HEK293T (cell line): ENCODE measurements at regions not wholly inside any gene's neighbourhood (a gene's known extent, or its start where the extent isn't known, plus 50 kb on each side); places are given as distances from the start of the nearest gene placed in this dataset.
A peak's percentile ranks its signal among the peaks of the same experiment; 100 is the strongest.
"Not testable (repeated sequence)": the region's sequence is repeated elsewhere in the genome, so short reads cannot be mapped to it uniquely, and the experiment has no call there.

Experiments
- CTCF ChIA-PET: fragments of 350-600 bp; formaldehyde crosslinking; extraction: SDS; loops from one replicate; lab custom pipeline; 2021; ENCODE audit warnings: antibody characterized with exemption, inconsistent platforms; lab: Yijun Ruan, JAX
- POLR2A ChIA-PET: fragments of 350-600 bp; formaldehyde crosslinking; extraction: SDS; loops from one replicate; lab custom pipeline; 2020; ENCODE audit warnings: antibody characterized with exemption, inconsistent platforms; lab: Yijun Ruan, JAX
- DNase-seq: peaks from one replicate; pipeline ENCODE4 v3.0.0; 2012; ENCODE audit warnings: mixed read lengths; ENCODE audit errors: extremely low spot score
- ARNT ChIP-seq: fragments of 450-650 bp; IDR thresholded peaks from 2 replicates; pipeline ENCODE4 v1.6.1; 2017; ENCODE audit warnings: mild to moderate bottlenecking
- BHLHE40 ChIP-seq: fragments of 450-650 bp; IDR thresholded peaks from 2 replicates; pipeline ENCODE4 v1.6.1; 2016; ENCODE audit warnings: mild to moderate bottlenecking, moderate library complexity, borderline replicate concordance
- CTBP1 ChIP-seq: fragments of 450-650 bp; IDR thresholded peaks from 2 replicates; pipeline ENCODE4 v1.6.1; 2016; ENCODE audit warnings: borderline replicate concordance
- ELF4 ChIP-seq: fragments of 450-650 bp; IDR thresholded peaks from 2 replicates; pipeline ENCODE4 v1.6.1; 2017; ENCODE audit warnings: antibody characterized with exemption
- FOXA1 ChIP-seq: fragments of 450-650 bp; IDR thresholded peaks from 2 replicates; pipeline ENCODE4 v1.6.1; 2016; ENCODE audit warnings: mild to moderate bottlenecking
- FOXK2 ChIP-seq: fragments of 450-650 bp; IDR thresholded peaks from 2 replicates; pipeline ENCODE4 v1.6.1; 2016; ENCODE audit warnings: mild to moderate bottlenecking
- FOXM1 ChIP-seq: fragments of 450-650 bp; IDR thresholded peaks from 2 replicates; pipeline ENCODE4 v1.6.1; 2017; ENCODE audit warnings: mild to moderate bottlenecking, borderline replicate concordance
- HDGF ChIP-seq: fragments of 450-650 bp; IDR thresholded peaks from 2 replicates; pipeline ENCODE4 v1.6.1; 2017; ENCODE audit warnings: antibody characterized with exemption, borderline replicate concordance
- L3MBTL2 ChIP-seq: fragments of 450-650 bp; conservative IDR thresholded peaks from 2 replicates; pipeline ENCODE4 v1.6.1; 2016; ENCODE audit warnings: mild to moderate bottlenecking
- LEF1 ChIP-seq: fragments of 450-650 bp; IDR thresholded peaks from 2 replicates; pipeline ENCODE4 v1.6.1; 2017; ENCODE audit warnings: mild to moderate bottlenecking, borderline replicate concordance
- NFRKB ChIP-seq: fragments of 450-650 bp; IDR thresholded peaks from 2 replicates; pipeline ENCODE4 v1.6.1; 2016; ENCODE audit warnings: mild to moderate bottlenecking, moderate library complexity
- PKNOX1 ChIP-seq: fragments of 450-650 bp; IDR thresholded peaks from 2 replicates; pipeline ENCODE4 v1.6.1; 2016
- SP1 ChIP-seq: fragments of 450-650 bp; IDR thresholded peaks from 2 replicates; pipeline ENCODE4 v1.6.1; 2017
- SUZ12 ChIP-seq: fragments of 450-650 bp; IDR thresholded peaks from 2 replicates; pipeline ENCODE4 v1.6.1; 2016; ENCODE audit warnings: mild to moderate bottlenecking
- TARDBP ChIP-seq: fragments of 450-650 bp; IDR thresholded peaks from 2 replicates; pipeline ENCODE4 v1.6.1; 2016
- ZNF384 ChIP-seq: fragments of 450-650 bp; IDR thresholded peaks from 2 replicates; pipeline ENCODE4 v1.6.1; 2016

- TF ChIP-seq TARDBP (no peak), L3MBTL2 (no peak), NFRKB (no peak), ELF4 (no peak), FOXK2 (no peak), ZNF384 (no peak)
- POLR2A ChIA-PET: no interaction called here
- CTCF ChIA-PET: no interaction called here
- DNase-seq: no peak
Measured at GRCh38 chr7:86431761-86432160, 211.9 kb upstream of the GRM3 start.

GRCh38 chr7:86411814-86412213, 231.9 kb upstream of the GRM3 start:
- TF ChIP-seq NFRKB (no peak), HDGF (no peak), ELF4 (no peak), SUZ12 (no peak), LEF1 (no peak), FOXA1 (no peak), PKNOX1 (no peak), BHLHE40 (no peak), SP1 (no peak), L3MBTL2 (no peak), TARDBP (no peak)
- ChIA-PET CTCF (no interaction called here), POLR2A (no interaction called here)
- DNase-seq: no peak

DNA sequence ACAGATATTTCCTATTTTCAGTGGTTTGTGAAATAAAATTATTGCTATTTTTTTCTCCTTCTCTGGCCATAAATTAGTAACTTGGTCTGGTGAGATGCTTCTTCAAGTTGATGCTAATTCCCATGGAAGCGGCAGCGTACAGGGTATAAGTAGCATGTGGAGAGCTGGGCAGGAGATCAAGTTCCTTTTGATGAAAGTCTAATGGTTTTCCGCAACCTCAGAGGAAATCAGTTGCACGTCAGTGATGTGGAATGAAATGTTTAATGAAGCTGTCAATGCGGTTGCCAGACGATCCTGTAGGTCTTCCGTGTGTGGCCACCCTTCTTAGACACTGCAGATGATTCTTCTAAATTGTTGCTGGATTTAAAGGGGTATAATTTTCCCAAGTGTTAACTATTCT, 236.4 kb upstream of the GRM3 start:
- ChIA-PET POLR2A (no interaction called here), CTCF (no interaction called here)
- DNase-seq: peak; percentile 5
- no peak for TF ChIP-seq SUZ12
- no peak for TF ChIP-seq FOXM1
- TF ChIP-seq SP1: no peak
- no peak for TF ChIP-seq FOXA1
- no peak for TF ChIP-seq ARNT
- no peak for TF ChIP-seq FOXK2
- no peak for TF ChIP-seq L3MBTL2
- TF ChIP-seq BHLHE40: no peak
- no peak for TF ChIP-seq NFRKB
- no peak for TF ChIP-seq PKNOX1
- TF ChIP-seq LEF1: no peak
- no peak for TF ChIP-seq TARDBP
- TF ChIP-seq ELF4: no peak
- no peak for TF ChIP-seq ZNF384
- no peak for TF ChIP-seq CTBP1
- TF ChIP-seq HDGF: no peak

GRCh38 chr7:86391813-86392212, 251.9 kb upstream of the GRM3 start:
- ChIA-PET POLR2A (no interaction called here), CTCF (no interaction called here)
- TF ChIP-seq TARDBP (no peak), FOXK2 (no peak), ZNF384 (no peak), BHLHE40 (no peak), FOXM1 (no peak)
- no peak for DNase-seq

DNA sequence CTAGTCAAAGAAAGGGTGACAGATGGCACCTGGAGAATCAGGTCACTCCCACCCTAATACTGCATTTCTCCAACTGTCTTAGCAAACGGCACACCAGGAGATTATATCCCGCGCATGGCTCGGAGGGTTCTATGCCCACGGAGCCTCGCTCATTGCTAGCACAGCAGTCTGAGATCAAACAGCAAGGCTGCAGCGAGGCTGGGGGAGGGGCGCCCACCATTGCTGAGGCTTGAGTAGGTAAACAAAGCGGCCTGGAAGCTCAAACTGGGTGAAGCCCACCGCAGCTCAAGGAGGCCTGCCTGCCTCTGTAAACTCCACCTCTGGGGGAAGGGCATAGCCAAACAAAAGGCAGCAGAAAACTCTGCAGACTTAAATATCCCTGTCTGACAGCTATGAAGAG, 268.1 kb upstream of the GRM3 start:
- POLR2A ChIA-PET, CTCF ChIA-PET, DNase-seq: not testable (repeated sequence)

DNA sequence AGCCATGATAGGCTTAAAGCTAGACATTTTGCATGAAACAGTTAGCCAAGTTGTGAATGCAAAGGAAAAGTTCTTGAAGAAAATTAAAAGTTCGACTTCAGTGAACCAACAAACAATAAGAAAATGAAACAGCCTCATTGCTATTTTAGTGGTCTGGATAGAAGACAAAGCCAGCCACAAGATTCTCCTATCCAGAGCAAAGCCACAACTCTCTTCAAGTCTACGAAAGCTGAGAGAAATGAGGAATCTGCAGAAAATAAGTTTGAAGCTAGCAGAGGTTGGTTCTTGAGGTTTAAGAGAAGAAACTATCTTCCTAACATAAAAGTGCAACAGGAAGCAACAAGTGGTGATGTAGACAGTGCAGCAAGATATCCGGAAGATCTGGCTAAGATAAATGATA, 271.4 kb upstream of the GRM3 start:
- ChIA-PET POLR2A (no interaction called here), CTCF (interaction anchor here (0.5 kb wide), 1 partner anchor 533 kb away, joined by 4 read pairs; no protein-coding TSS in a partner anchor)
- no peak for DNase-seq
- TF ChIP-seq FOXK2 (no peak), SUZ12 (no peak), ELF4 (no peak), LEF1 (no peak), PKNOX1 (no peak), TARDBP (no peak), SP1 (no peak), HDGF (no peak), L3MBTL2 (no peak)

- CTCF ChIA-PET: no interaction called here
- POLR2A ChIA-PET: no interaction called here
- TF ChIP-seq HDGF: no peak
- no peak for TF ChIP-seq PKNOX1
- TF ChIP-seq ARNT: no peak
- TF ChIP-seq BHLHE40: no peak
- no peak for TF ChIP-seq ELF4
- TF ChIP-seq SP1: no peak
- TF ChIP-seq FOXK2: no peak
- DNase-seq: no peak
Measured at GRCh38 chr7:86366946-86367345, 276.8 kb upstream of the GRM3 start.

DNA sequence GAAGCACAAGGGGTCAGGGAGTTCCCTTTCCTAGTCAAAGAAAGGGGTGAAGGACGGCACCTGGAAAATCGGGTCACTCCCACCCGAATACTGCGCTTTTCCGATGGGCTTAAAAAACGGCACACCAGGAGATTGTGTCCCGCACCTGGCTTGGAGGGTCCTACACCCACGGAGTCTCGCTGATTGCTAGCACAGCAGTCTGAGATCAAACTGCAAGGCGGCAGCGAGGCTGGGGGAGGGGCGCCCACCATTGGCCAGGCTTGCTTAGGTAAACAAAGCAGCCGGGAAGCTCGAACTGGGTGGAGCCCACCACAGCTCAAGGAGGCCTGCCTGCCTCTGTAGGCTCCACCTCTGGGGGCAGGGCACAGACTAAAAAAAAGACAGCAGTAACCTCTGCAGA, 303.3 kb upstream of the GRM3 start:
- DNase-seq, CTCF ChIA-PET, POLR2A ChIA-PET: not testable (repeated sequence)
